Sigmoid colon (tissue), 6 donors: ENCODE measurements at regions not wholly inside any gene's neighbourhood (a gene's known extent, or its start where the extent isn't known, plus 50 kb on each side); places are given as distances from the start of the nearest gene placed in this dataset.
A peak's percentile ranks its signal among the peaks of the same experiment; 100 is the strongest.

Experiments used
- DNase-seq: peaks from one replicate; pipeline ENCODE4 v3.0.0-alpha.2; 2019
- H3K27ac ChIP-seq, 4 donors: fragments of 200-600 bp; sonication (generic); one replicate each; pipeline ENCODE4 v1.5.1; 2016 to 2019; ENCODE audit warnings: mild to moderate bottlenecking in 1 of 4
- H3K27me3 ChIP-seq, 3 donors: fragments of 200-600 bp; sonication (generic); one replicate each; pipeline ENCODE4 v1.5.1; 2019; ENCODE audit warnings: mild to moderate bottlenecking in 1 of 3
- H3K36me3 ChIP-seq, 4 donors: fragments of 200-600 bp; sonication (generic); one replicate each; pipeline ENCODE4 v1.5.1; 2016 to 2019
- H3K4me1 ChIP-seq, 4 donors: fragments of 200-600 bp; sonication (generic); one replicate each; pipeline ENCODE4 v1.5.1; 2017 to 2019
- H3K4me3 ChIP-seq, 4 donors: fragments of 200-600 bp; sonication (generic); one replicate each; pipeline ENCODE4 v1.5.1; 2017 to 2019; ENCODE audit warnings: mild to moderate bottlenecking in 2 of 4, moderate library complexity in 1 of 4
- H3K9me3 ChIP-seq, 4 donors: fragments of 200-600 bp in 3 of 4; sonication (generic) in 3 of 4; one replicate each; pipeline versions ENCODE4 v1.5.1 to v1.6.1; 2013 to 2019
- CTCF ChIP-seq, 4 experiments: fragments of 450-650 bp in 3 of 4; fragments of 200-600 bp in 1 of 4; IDR thresholded peaks; one replicate each; pipeline ENCODE4 v1.5.1; 2016 to 2019; ENCODE audit warnings: antibody characterized with exemption in 4 of 4, mild to moderate bottlenecking in 3 of 4, moderate library complexity in 2 of 4
- EP300 ChIP-seq, 4 donors: sonication (generic); formaldehyde crosslinking; IDR thresholded peaks; one replicate each; pipeline ENCODE4 v1.6.1; 2017; ENCODE audit warnings: antibody characterized with exemption in 4 of 4
- POLR2A ChIP-seq, 2 donors: fragments of 450-650 bp; IDR thresholded peaks; one replicate each; pipeline ENCODE4 v1.6.1; 2016; ENCODE audit warnings: antibody characterized with exemption in 2 of 2, mild to moderate bottlenecking in 2 of 2, moderate library complexity in 2 of 2
- POLR2AphosphoS5 ChIP-seq, 4 donors: sonication (generic); formaldehyde crosslinking; IDR thresholded peaks; one replicate each; pipeline ENCODE4 v1.6.1; 2017; ENCODE audit warnings: antibody characterized with exemption in 4 of 4
- WGBS, 2 donors: extraction: QIAGEN DNeasy Blood & Tissue Kit; methylation state at CpG; one replicate each; pipeline ENCODE4 v1.1.7; 2013; 5-methylcytosine and 5-hydroxymethylcytosine counted together
- intact Hi-C: fragments of 100-400 bp; cut with DNase I; formaldehyde crosslinking; loops from one replicate; pipeline ENCODE4 v1.15.1; 2023
- donor health status: healthy with polysubstance abuse.
- donor health status: healthy.

DNA sequence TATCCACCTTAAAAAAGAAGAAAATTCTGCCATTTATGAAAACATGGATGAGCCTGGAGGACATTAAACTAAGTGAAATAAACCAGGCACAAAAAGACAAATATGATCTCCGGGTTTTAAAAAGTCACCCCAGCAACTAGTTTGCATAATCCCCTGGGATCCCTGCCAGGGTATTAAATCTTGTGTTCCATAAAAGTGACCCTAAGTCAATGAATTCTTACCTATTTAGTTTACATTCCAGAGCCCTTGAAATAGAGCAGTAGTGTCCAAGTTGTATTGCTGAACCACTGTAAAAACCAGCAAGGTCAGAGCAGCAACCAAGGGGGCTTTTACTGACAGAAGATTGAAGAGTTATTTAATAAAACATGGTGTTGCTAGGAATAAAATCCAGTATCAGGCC lies 716.8 kb upstream of the BCHE start:
- WGBS, 2 donors: 4 to 49% methylated on average over 1 of the region's 1 CpG
- no peak for DNase-seq
- H3K27ac ChIP-seq: peak overlapping the region in 3 of 4 donors; percentile 49 to 60 (median 50)

GRCh38 chr3:166533740-166534139 lies 696.5 kb upstream of the BCHE start:
- WGBS, 2 donors: 84 to 87% methylated on average over 2 of the region's 2 CpGs
- intact Hi-C loops: no loop called here
- DNase-seq: no peak

More for the DNA sequence above, 716.8 kb upstream of the BCHE start:
- Histone ChIP-seq H3K4me3 (no peak overlapping the region), H3K4me1 (peaks cover 0 to 22% (median 20%) of the 10 kb centered on the region in 4 donors), H3K9me3 (no peaks in the 10 kb centered on the region), H3K36me3 (no peaks in the 10 kb centered on the region), H3K27me3 (no peaks in the 10 kb centered on the region)
- TF ChIP-seq CTCF (IDR thresholded peaks at IDR 0.05) (no peak), POLR2A (IDR thresholded peaks at IDR 0.05) (no peak), EP300 (IDR thresholded peaks at IDR 0.05) (peak in 2 of 4 donors; percentile 41 to 76), POLR2AphosphoS5 (IDR thresholded peaks at IDR 0.05) (peak; percentile 43 to 81 (median 67))
- intact Hi-C loops: loop anchor here (10.0 kb wide), 1 partner anchor 939 kb away; no protein-coding TSS in a partner anchor

GRCh38 chr3:166531730-166532129 lies 694.5 kb upstream of the BCHE start:
- no peaks in the 10 kb centered on the region for H3K36me3 ChIP-seq
- no peak overlapping the region for H3K27ac ChIP-seq
- TF ChIP-seq POLR2AphosphoS5 (IDR thresholded peaks at IDR 0.05): no peak
- no peak for DNase-seq
- no peaks in the 10 kb centered on the region for H3K27me3 ChIP-seq
- H3K4me3 ChIP-seq: no peak overlapping the region
- H3K9me3 ChIP-seq: peaks cover 0 to 14% (median 0%) of the 10 kb centered on the region in 4 donors
- H3K4me1 ChIP-seq: peaks cover 0 to 12% (median 6%) of the 10 kb centered on the region in 4 donors
- intact Hi-C loops: no loop called here

More at GRCh38 chr3:166533740-166534139, 696.5 kb upstream of the BCHE start:
- Histone ChIP-seq H3K4me1 (no peaks in the 10 kb centered on the region), H3K4me3 (no peak overlapping the region), H3K27ac (no peak overlapping the region), H3K9me3 (peaks cover 0 to 14% (median 0%) of the 10 kb centered on the region in 4 donors), H3K36me3 (no peaks in the 10 kb centered on the region), H3K27me3 (no peaks in the 10 kb centered on the region)
- TF ChIP-seq EP300 (IDR thresholded peaks at IDR 0.05) (no peak), POLR2AphosphoS5 (IDR thresholded peaks at IDR 0.05) (no peak), CTCF (IDR thresholded peaks at IDR 0.05) (no peak), POLR2A (IDR thresholded peaks at IDR 0.05) (no peak)

- Histone ChIP-seq H3K27ac (no peak overlapping the region), H3K4me3 (no peak overlapping the region), H3K9me3 (peaks cover 0 to 13% (median 0%) of the 10 kb centered on the region in 4 donors), H3K4me1 (peaks cover 0 to 14% (median 6%) of the 10 kb centered on the region in 4 donors), H3K36me3 (no peaks in the 10 kb centered on the region), H3K27me3 (no peaks in the 10 kb centered on the region)
- DNase-seq: no peak
- TF ChIP-seq EP300 (IDR thresholded peaks at IDR 0.05): no peak
- TF ChIP-seq POLR2A (IDR thresholded peaks at IDR 0.05): no peak
- no peak for TF ChIP-seq CTCF (IDR thresholded peaks at IDR 0.05)
- no peak for TF ChIP-seq POLR2AphosphoS5 (IDR thresholded peaks at IDR 0.05)
- 22 to 59% methylated on average over 2 of the region's 2 CpGs for WGBS, 2 donors
- intact Hi-C loops: no loop called here
These were observed 690.1 kb upstream of the BCHE start for GRCh38 chr3:166527325-166527724.

DNA sequence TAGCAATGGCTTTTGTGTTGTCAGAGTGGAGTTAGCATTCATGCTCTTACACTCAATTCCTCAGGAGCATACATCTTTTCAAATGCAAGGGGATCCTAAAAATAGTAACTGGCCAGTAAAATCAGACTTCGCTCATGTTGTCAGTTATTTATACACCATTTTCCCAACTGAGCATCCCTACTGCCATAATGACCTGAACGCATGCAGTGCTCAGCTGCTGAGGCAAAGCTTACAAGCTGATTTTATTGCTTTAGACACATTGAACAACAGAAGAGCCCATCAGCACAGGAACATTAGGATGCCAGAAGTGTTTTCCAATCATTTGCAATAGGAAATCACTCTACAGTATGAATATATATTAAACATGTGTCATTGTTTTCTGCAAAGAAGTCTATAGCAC lies 689.7 kb upstream of the BCHE start:
- TF ChIP-seq CTCF (IDR thresholded peaks at IDR 0.05) (no peak), POLR2AphosphoS5 (IDR thresholded peaks at IDR 0.05) (no peak), EP300 (IDR thresholded peaks at IDR 0.05) (no peak), POLR2A (IDR thresholded peaks at IDR 0.05) (no peak)
- WGBS, 2 donors: 55 to 64% methylated on average over 2 of the region's 2 CpGs
- intact Hi-C loops: no loop called here

More for the DNA sequence above, 689.7 kb upstream of the BCHE start:
- no peak for DNase-seq
- Histone ChIP-seq H3K4me1 (peaks cover 0 to 14% (median 6%) of the 10 kb centered on the region in 4 donors), H3K9me3 (peaks cover 0 to 9% (median 0%) of the 10 kb centered on the region in 4 donors), H3K36me3 (no peaks in the 10 kb centered on the region), H3K27ac (no peak overlapping the region), H3K4me3 (no peak overlapping the region), H3K27me3 (no peaks in the 10 kb centered on the region)
